ENCODE measurements at regions not wholly inside any gene's neighbourhood (a gene's known extent, or its start where the extent isn't known, plus 50 kb on each side); places are given as distances from the start of the nearest gene placed in this dataset.

DNA sequence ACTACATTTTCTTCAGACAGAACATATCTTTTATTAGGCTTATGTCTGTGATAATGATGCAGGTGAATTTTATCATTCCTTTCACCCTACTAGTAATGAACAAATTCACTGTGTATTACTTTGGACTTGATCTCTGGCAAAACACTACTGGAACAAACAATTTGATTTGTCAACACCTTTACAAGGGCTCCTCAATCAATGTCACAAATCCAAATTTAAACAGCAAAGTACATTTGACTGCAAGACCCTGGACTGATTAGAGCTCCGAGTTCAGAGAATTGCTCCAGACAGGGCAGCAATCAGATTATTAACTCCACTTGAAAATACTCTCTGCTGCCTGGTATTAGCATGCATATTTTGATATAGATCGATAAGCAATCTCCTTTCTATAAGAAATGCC, 547.6 kb upstream of the SALL1 start:
- no peak for DNase-seq
- POLR2A ChIA-PET (ENCODE audit: unreplicated experiment): no interaction called here
- Histone ChIP-seq H3K4me1 (replicated peaks; ENCODE audit: insufficient read depth) (no peaks in the 10 kb centered on the region), H3K9me3 (ENCODE audit: insufficient read depth, low read depth) (no peaks in the 10 kb centered on the region), H3K27me3 (ENCODE audit: insufficient read depth, low read depth) (no peaks in the 10 kb centered on the region), H3K36me3 (ENCODE audit: low read depth) (no peaks in the 10 kb centered on the region), H3K4me3 (no peak overlapping the region), H3K79me2 (ENCODE audit: low read depth) (no peaks in the 10 kb centered on the region), H3F3A (ENCODE audit: insufficient read depth, low read depth) (no peaks in the 10 kb centered on the region), H3K27ac (no peak overlapping the region), H3K9me2 (ENCODE audit: insufficient read depth) (no peaks in the 10 kb centered on the region), H3K4me2 (no peak overlapping the region), H4K20me1 (ENCODE audit: insufficient read depth) (no peaks in the 10 kb centered on the region), H2AFZ (no peak overlapping the region)
- TF ChIP-seq, protein P1, sequence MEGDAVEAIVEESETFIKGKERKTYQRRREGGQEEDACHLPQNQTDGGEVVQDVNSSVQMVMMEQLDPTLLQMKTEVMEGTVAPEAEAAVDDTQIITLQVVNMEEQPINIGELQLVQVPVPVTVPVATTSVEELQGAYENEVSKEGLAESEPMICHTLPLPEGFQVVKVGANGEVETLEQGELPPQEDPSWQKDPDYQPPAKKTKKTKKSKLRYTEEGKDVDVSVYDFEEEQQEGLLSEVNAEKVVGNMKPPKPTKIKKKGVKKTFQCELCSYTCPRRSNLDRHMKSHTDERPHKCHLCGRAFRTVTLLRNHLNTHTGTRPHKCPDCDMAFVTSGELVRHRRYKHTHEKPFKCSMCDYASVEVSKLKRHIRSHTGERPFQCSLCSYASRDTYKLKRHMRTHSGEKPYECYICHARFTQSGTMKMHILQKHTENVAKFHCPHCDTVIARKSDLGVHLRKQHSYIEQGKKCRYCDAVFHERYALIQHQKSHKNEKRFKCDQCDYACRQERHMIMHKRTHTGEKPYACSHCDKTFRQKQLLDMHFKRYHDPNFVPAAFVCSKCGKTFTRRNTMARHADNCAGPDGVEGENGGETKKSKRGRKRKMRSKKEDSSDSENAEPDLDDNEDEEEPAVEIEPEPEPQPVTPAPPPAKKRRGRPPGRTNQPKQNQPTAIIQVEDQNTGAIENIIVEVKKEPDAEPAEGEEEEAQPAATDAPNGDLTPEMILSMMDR (conservative IDR thresholded peaks at IDR 0.05): no peak
- no peak for TF ChIP-seq EZH2 (IDR thresholded peaks at IDR 0.05; ENCODE audit: low read depth)
- no TSS peak for BruUV-seq (replicated peaks)
- CTCF ChIA-PET: no interaction called here
- intact Hi-C loops (cut with micrococcal nuclease; ENCODE audit: unreplicated experiment): no loop called here

DNA sequence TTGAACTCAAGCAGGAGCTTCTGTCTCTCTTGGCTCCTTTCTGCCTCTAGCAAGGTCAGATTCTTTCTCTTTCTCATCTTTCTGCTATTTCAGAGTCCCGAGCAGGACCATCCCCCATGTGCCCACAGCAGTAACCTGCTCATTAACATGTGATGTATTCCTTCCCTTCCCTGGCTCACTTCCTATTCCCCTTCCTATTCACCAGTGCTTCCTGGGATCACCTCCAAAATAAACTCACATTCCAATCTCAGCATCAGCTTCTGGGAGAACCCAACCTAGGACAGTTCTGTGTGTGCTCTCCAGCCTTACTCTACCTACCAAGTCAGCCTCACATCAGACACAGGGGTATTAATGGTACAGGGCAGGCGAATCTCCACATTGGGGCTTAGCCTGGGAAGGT, 546.4 kb upstream of the SALL1 start:
- H3K27me3 ChIP-seq (ENCODE audit: insufficient read depth, low read depth): no peaks in the 10 kb centered on the region
- H3K36me3 ChIP-seq (ENCODE audit: low read depth): no peaks in the 10 kb centered on the region
- no peaks in the 10 kb centered on the region for H3K79me2 ChIP-seq (ENCODE audit: low read depth)
- H3K27ac ChIP-seq: no peak overlapping the region
- H3K9me3 ChIP-seq (ENCODE audit: insufficient read depth, low read depth): no peaks in the 10 kb centered on the region
- intact Hi-C loops (cut with micrococcal nuclease; ENCODE audit: unreplicated experiment): no loop called here
- no peaks in the 10 kb centered on the region for H3K9me2 ChIP-seq (ENCODE audit: insufficient read depth)
- no peak overlapping the region for H3K4me3 ChIP-seq
- ChIA-PET CTCF (no interaction called here), POLR2A (ENCODE audit: unreplicated experiment) (no interaction called here)
- no TSS peak for BruUV-seq (replicated peaks)
- no peaks in the 10 kb centered on the region for H3F3A ChIP-seq (ENCODE audit: insufficient read depth, low read depth)
- TF ChIP-seq, protein P1 (conservative IDR thresholded peaks at IDR 0.05): no peak
- no peak for TF ChIP-seq EZH2 (IDR thresholded peaks at IDR 0.05; ENCODE audit: low read depth)
- H2AFZ ChIP-seq: no peak overlapping the region
- H3K4me1 ChIP-seq (replicated peaks; ENCODE audit: insufficient read depth): no peaks in the 10 kb centered on the region
- H4K20me1 ChIP-seq (ENCODE audit: insufficient read depth): no peaks in the 10 kb centered on the region
- no peak for DNase-seq
- H3K4me2 ChIP-seq: no peak overlapping the region

DNA sequence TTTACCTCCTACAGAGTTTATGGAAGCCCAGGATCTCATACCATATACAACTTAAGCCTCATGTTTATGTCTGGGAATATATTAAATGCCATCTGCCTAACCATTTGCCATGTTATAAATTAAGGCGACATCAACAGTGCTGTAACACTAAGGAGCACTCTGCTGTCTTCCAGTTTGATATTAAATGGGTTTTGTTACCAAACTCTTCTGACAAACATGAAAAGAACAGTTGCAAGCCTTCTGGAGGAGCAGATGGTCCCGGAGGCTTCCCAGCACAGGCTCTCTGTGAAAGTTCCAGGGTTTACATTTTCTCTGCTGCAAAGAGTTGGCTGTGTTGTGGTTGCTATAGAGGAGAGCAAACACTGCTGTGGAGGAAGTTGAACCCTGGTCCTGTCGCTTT, 545.3 kb upstream of the SALL1 start:
- H3K4me1 ChIP-seq (replicated peaks; ENCODE audit: insufficient read depth): no peaks in the 10 kb centered on the region
- no peak overlapping the region for H3K4me2 ChIP-seq
- H3K36me3 ChIP-seq (ENCODE audit: low read depth): no peaks in the 10 kb centered on the region
- DNase-seq: no peak
- POLR2A ChIA-PET (ENCODE audit: unreplicated experiment): no interaction called here
- no TSS peak for BruUV-seq (replicated peaks)
- CTCF ChIA-PET: no interaction called here
- H3K27me3 ChIP-seq (ENCODE audit: insufficient read depth, low read depth): no peaks in the 10 kb centered on the region
- no peaks in the 10 kb centered on the region for H3F3A ChIP-seq (ENCODE audit: insufficient read depth, low read depth)
- H3K9me2 ChIP-seq (ENCODE audit: insufficient read depth): no peaks in the 10 kb centered on the region
- intact Hi-C loops (cut with micrococcal nuclease; ENCODE audit: unreplicated experiment): no loop called here
- no peaks in the 10 kb centered on the region for H3K79me2 ChIP-seq (ENCODE audit: low read depth)
- H4K20me1 ChIP-seq (ENCODE audit: insufficient read depth): no peaks in the 10 kb centered on the region
- H3K4me3 ChIP-seq: no peak overlapping the region
- TF ChIP-seq EZH2 (IDR thresholded peaks at IDR 0.05; ENCODE audit: low read depth): no peak
- TF ChIP-seq, protein P1 (conservative IDR thresholded peaks at IDR 0.05): no peak
- no peak overlapping the region for H3K27ac ChIP-seq
- no peaks in the 10 kb centered on the region for H3K9me3 ChIP-seq (ENCODE audit: insufficient read depth, low read depth)
- no peak overlapping the region for H2AFZ ChIP-seq
